SK-N-DZ (cell line): ENCODE measurements at regions not wholly inside any gene's neighbourhood (a gene's known extent, or its start where the extent isn't known, plus 50 kb on each side); places are given as distances from the start of the nearest gene placed in this dataset.

Experiments used
- DNase-seq: peaks from one replicate; pipeline ENCODE4 v3.0.0-alpha.2; 2015; ENCODE audit warnings: low spot score

- DNase-seq, result no peak
These were observed 55.0 kb upstream of the NMNAT3 start for GRCh38 chr3:139732729-139733128.

- DNase-seq, result no peak
These were observed 51.5 kb upstream of the NMNAT3 start for GRCh38 chr3:139729300-139729699.

- no peak for DNase-seq
These were observed 50.6 kb upstream of the NMNAT3 start for GRCh38 chr3:139728414-139728813.
